K562 (cell line): ENCODE measurements at regions not wholly inside any gene's neighbourhood (a gene's known extent, or its start where the extent isn't known, plus 50 kb on each side); places are given as distances from the start of the nearest gene placed in this dataset.

Source experiments
- CTCF ChIP-seq, 3 experiments: IDR thresholded peaks in 2 of 3; conservative IDR thresholded peaks in 1 of 3; 2 replicates each; pipeline ENCODE4 v1.5.1; 2011 to 2012; ENCODE audit warnings: low read length in 3 of 3, mild to moderate bottlenecking in 3 of 3, control low read depth in 2 of 3, improper control_type of control experiment in 1 of 3, inconsistent platforms in 1 of 3, low read depth in 1 of 3, mixed read lengths in 1 of 3, moderate library complexity in 1 of 3; ENCODE audit not compliant: insufficient read depth in 2 of 3
- E2F1 ChIP-seq: sonication (generic); formaldehyde crosslinking; IDR thresholded peaks from 2 replicates; pipeline ENCODE4 v1.8.1; 2023; ENCODE audit warnings: mild to moderate bottlenecking, missing genetic modification reagents, moderate library complexity
- EZH2 ChIP-seq: IDR thresholded peaks from 2 replicates; pipeline ENCODE4 v1.6.1; 2012; ENCODE audit warnings: low read depth, mild to moderate bottlenecking, inconsistent platforms, low read length, borderline replicate concordance
- GTF2B ChIP-seq: IDR thresholded peaks from 2 replicates; pipeline ENCODE4 v1.6.1; 2011; ENCODE audit not compliant: insufficient read length; ENCODE audit errors: extremely low read depth
- HOMEZ ChIP-seq: fragments of 250-450 bp; sonication (Bioruptor Pico); IDR thresholded peaks from 2 replicates; pipeline ENCODE4 v1.4.0; 2020; ENCODE audit warnings: mild to moderate bottlenecking, moderate library complexity
- NFE2L1 ChIP-seq: fragments of 450-650 bp; IDR thresholded peaks from 2 replicates; pipeline ENCODE4 v1.6.1; 2016; ENCODE audit warnings: missing genetic modification characterization, low read depth, mild to moderate bottlenecking, missing compliant biosample characterization, moderate library complexity, borderline replicate concordance
- POLR2A ChIP-seq: fragments of 450-650 bp; conservative IDR thresholded peaks from 2 replicates; pipeline ENCODE4 v1.6.1; 2016
- POLR2AphosphoS5 ChIP-seq: IDR thresholded peaks from 2 replicates; pipeline ENCODE4 v1.6.1; 2011; ENCODE audit warnings: mild to moderate bottlenecking, low read depth, low read length, moderate library complexity; ENCODE audit not compliant: control insufficient read depth, insufficient read depth
- SP1 ChIP-seq: sonication (generic); formaldehyde crosslinking; IDR thresholded peaks from 2 replicates; pipeline ENCODE4 v1.8.1; 2022; ENCODE audit warnings: mild to moderate bottlenecking, missing genetic modification reagents
- ZFX ChIP-seq: sonication (generic); formaldehyde crosslinking; IDR thresholded peaks from 2 replicates; pipeline ENCODE4 v1.8.0; 2022; ENCODE audit warnings: mild to moderate bottlenecking, missing genetic modification reagents, moderate library complexity
- ZNF140 ChIP-seq: fragments of 250-450 bp; sonication (Bioruptor Pico); IDR thresholded peaks from 2 replicates; pipeline ENCODE4 v1.8.0; 2021; ENCODE audit warnings: moderate library complexity, mild to moderate bottlenecking, inconsistent platforms

GRCh38 chr10:62939698-62940097, 123.5 kb upstream of the EGR2 start:
- TF ChIP-seq CTCF (IDR thresholded peaks at IDR 0.05 in 2 of 3, conservative IDR thresholded peaks at IDR 0.05 in 1 of 3; ENCODE audit: insufficient read depth in 2 of 3, low read depth in 1 of 3, low read length in 3 of 3) (no peak), HOMEZ (CRISPR knock-in tag) (no peak), NFE2L1 (no peak), E2F1 (CRISPR knock-in tag) (no peak), EZH2 (no peak), POLR2AphosphoS5 (no peak), POLR2A (no peak), GTF2B (no peak), ZNF140 (CRISPR knock-in tag) (no peak), ZFX (CRISPR knock-in tag) (no peak), SP1 (CRISPR knock-in tag) (no peak)
